B cell (primary cell): ENCODE measurements at regions not wholly inside any gene's neighbourhood (a gene's known extent, or its start where the extent isn't known, plus 50 kb on each side); places are given as distances from the start of the nearest gene placed in this dataset.

Source experiments
- ATAC-seq: fragments of 200-7000 bp; cut with Tn5 transposase; one replicate; pipeline ENCODE4 v1.10.0; 2021; ENCODE audit warnings: low read depth, mild to moderate bottlenecking, moderate number of reproducible peaks, moderate library complexity
- CTCF ChIA-PET: fragments of 350-600 bp; sonication (Branson Sonifier 250); formaldehyde crosslinking; loops from one replicate; lab custom pipeline; 2021; ENCODE audit warnings: antibody characterized with exemption, inconsistent platforms; lab: Charles Lee
- POLR2A ChIA-PET: fragments of 350-600 bp; sonication (Branson Sonifier 250); formaldehyde crosslinking; loops from one replicate; lab custom pipeline; 2021; ENCODE audit warnings: antibody characterized with exemption; lab: Charles Lee
- DNase-seq: peaks from one replicate; pipeline ENCODE4 v3.0.0; 2013
- H2AFZ ChIP-seq: 2 replicates; pipeline ENCODE4 v1.6.1; 2012; ENCODE audit warnings: mild to moderate bottlenecking, low read depth, low read length; ENCODE audit not compliant: insufficient read depth, poor library complexity, severe bottlenecking
- H3K27ac ChIP-seq, 2 donors: 1 replicate in 1 of 2; 2 replicates in 1 of 2; pipeline ENCODE4 v1.5.1; 2012 to 2013; ENCODE audit warnings: low read length in 2 of 2, mild to moderate bottlenecking in 2 of 2, moderate library complexity in 1 of 2
- H3K27me3 ChIP-seq, 4 experiments: fragments of 200-600 bp in 1 of 4; sonication (generic) in 1 of 4; replicated peaks in 1 of 4; 1 replicate in 2 of 4; 2 replicates in 2 of 4; pipeline versions ENCODE4 v1.6.1 to v1.7.0; 2013 to 2016; ENCODE audit warnings: low read length in 3 of 4, mild to moderate bottlenecking in 2 of 4, mixed read lengths in 1 of 4, moderate library complexity in 1 of 4; ENCODE audit not compliant: insufficient read depth in 4 of 4, control insufficient read depth in 3 of 4; ENCODE audit errors: control extremely low read depth in 1 of 4
- H3K36me3 ChIP-seq, 2 experiments: replicated peaks in 1 of 2; 1 replicate in 1 of 2; 2 replicates in 1 of 2; pipeline versions ENCODE4 v1.6.1 to v1.7.1; 2013; ENCODE audit warnings: low read length in 1 of 2; ENCODE audit not compliant: insufficient read depth in 2 of 2, control insufficient read depth in 1 of 2; ENCODE audit errors: control extremely low read depth in 1 of 2, extremely low read depth in 1 of 2
- H3K4me1 ChIP-seq, 2 donors: fragments of 200-600 bp in 1 of 2; sonication (generic) in 1 of 2; 1 replicate in 1 of 2; 2 replicates in 1 of 2; pipeline versions ENCODE4 v1.5.1 to v1.6.1; 2013 to 2017; ENCODE audit warnings: low read length in 2 of 2; ENCODE audit not compliant: control insufficient read depth in 2 of 2, insufficient read depth in 2 of 2
- H3K4me2 ChIP-seq: replicated peaks from 2 replicates; pipeline ENCODE3; 2012; ENCODE audit warnings: mild to moderate bottlenecking, low read depth, low read length; ENCODE audit not compliant: poor library complexity, severe bottlenecking
- H3K4me3 ChIP-seq, 5 experiments: fragments of 200-600 bp in 1 of 5; sonication (generic) in 1 of 5; 1 replicate in 3 of 5; 2 replicates in 2 of 5; pipeline versions ENCODE4 v1.5.1 to v1.7.0; 2011 to 2016; ENCODE audit warnings: low read length in 4 of 5, mild to moderate bottlenecking in 4 of 5, low read depth in 2 of 5, control low read depth in 1 of 5, moderate library complexity in 1 of 5; ENCODE audit not compliant: insufficient read depth in 1 of 5; ENCODE audit errors: control extremely low read depth in 1 of 5, extremely low read depth in 1 of 5
- H3K79me2 ChIP-seq: fragments of 200-600 bp; sonication (generic); one replicate; pipeline ENCODE4 v1.6.0; 2016; ENCODE audit warnings: low read length; ENCODE audit not compliant: control insufficient read depth, insufficient read depth
- H3K9ac ChIP-seq: fragments of 200-600 bp; sonication (generic); 2 replicates; pipeline ENCODE4 v1.6.1; 2017; ENCODE audit warnings: mild to moderate bottlenecking, low read length, moderate library complexity
- H3K9me3 ChIP-seq, 3 donors: one replicate each; pipeline versions ENCODE4 v1.6.1 to v1.7.1; 2013; ENCODE audit warnings: low read length in 2 of 3; ENCODE audit not compliant: control insufficient read depth in 2 of 3, insufficient read depth in 1 of 3; ENCODE audit errors: control extremely low read depth in 1 of 3
- H4K20me1 ChIP-seq: 2 replicates; pipeline ENCODE4 v1.6.0; 2012; ENCODE audit warnings: mild to moderate bottlenecking, low read length; ENCODE audit not compliant: insufficient read depth, control insufficient read depth, poor library complexity, severe bottlenecking
- H3K27ac Mint-ChIP-seq: one replicate; pipeline ENCODE4 v1.8.0; 2021; ENCODE audit warnings: mixed read lengths
- H3K27me3 Mint-ChIP-seq: one replicate; pipeline ENCODE4 v1.8.0; 2021; ENCODE audit warnings: mixed read lengths
- H3K4me1 Mint-ChIP-seq: one replicate; pipeline ENCODE4 v1.8.0; 2021; ENCODE audit warnings: mixed read lengths
- H3K4me3 Mint-ChIP-seq: one replicate; pipeline ENCODE4 v1.8.0; 2021; ENCODE audit warnings: mixed read lengths
- H3K9me3 Mint-ChIP-seq: one replicate; pipeline ENCODE4 v1.8.0; 2022; ENCODE audit warnings: mixed read lengths; ENCODE audit not compliant: insufficient read depth
- CTCF ChIP-seq: fragments of 200-600 bp; IDR thresholded peaks from one replicate; pipeline ENCODE4 v1.8.0; 2022; ENCODE audit warnings: antibody characterized with exemption, mild to moderate bottlenecking
- EZH2 ChIP-seq: IDR thresholded peaks from 2 replicates; pipeline ENCODE4 v1.6.1; 2012; ENCODE audit warnings: borderline replicate concordance, low read depth, mild to moderate bottlenecking, moderate library complexity, low read length; ENCODE audit not compliant: insufficient read depth, poor library complexity, severe bottlenecking
- WGBS: methylation state at CpG from one replicate; pipeline ENCODE4 v1.1.5; 2013; ENCODE audit warnings: missing lambda C conversion rate; ENCODE audit not compliant: insufficient coverage; 5-methylcytosine and 5-hydroxymethylcytosine counted together
- intact Hi-C: fragments of 100-400 bp; cut with micrococcal nuclease; formaldehyde crosslinking; loops from one replicate; pipeline ENCODE4 v1.10.0; 2022

GRCh38 chr3:22269831-22270230 lies 518.8 kb upstream of the ZNF385D start:
- ChIA-PET CTCF (interaction anchor here (0.7 kb wide), 1 partner anchor 43 kb away, joined by 3 read pairs; no protein-coding TSS in a partner anchor), POLR2A (no interaction called here)
- H3K4me1 Mint-ChIP-seq: no peaks in the 10 kb centered on the region
- no peak overlapping the region for H3K27ac Mint-ChIP-seq
- Histone ChIP-seq H3K4me2 (no peak overlapping the region), H3K9me3 (no peaks in the 10 kb centered on the region), H3K4me3 (no peak overlapping the region), H3K27me3 (no peaks in the 10 kb centered on the region), H3K36me3 (no peaks in the 10 kb centered on the region), H3K27ac (no peak overlapping the region), H4K20me1 (no peaks in the 10 kb centered on the region), H3K79me2 (no peaks in the 10 kb centered on the region), H3K9ac (no peak overlapping the region), H3K4me1 (no peaks in the 10 kb centered on the region), H2AFZ (no peak overlapping the region)
- WGBS: 100% methylated on average over 1 of the region's 2 CpGs
- no peaks in the 10 kb centered on the region for H3K27me3 Mint-ChIP-seq
- no peaks in the 10 kb centered on the region for H3K9me3 Mint-ChIP-seq
- no peak for TF ChIP-seq EZH2
- no peak for TF ChIP-seq CTCF
- no peak overlapping the region for H3K4me3 Mint-ChIP-seq
- DNase-seq (no peak), ATAC-seq (no peak)
- intact Hi-C loops: no loop called here

GRCh38 chr3:22276351-22276750 lies 525.3 kb upstream of the ZNF385D start:
- Histone ChIP-seq H2AFZ (no peak overlapping the region), H3K79me2 (no peaks in the 10 kb centered on the region), H3K9me3 (no peaks in the 10 kb centered on the region), H4K20me1 (no peaks in the 10 kb centered on the region), H3K36me3 (no peaks in the 10 kb centered on the region), H3K27me3 (no peaks in the 10 kb centered on the region), H3K4me3 (no peak overlapping the region), H3K4me1 (no peaks in the 10 kb centered on the region), H3K4me2 (no peak overlapping the region), H3K9ac (no peak overlapping the region), H3K27ac (no peak overlapping the region)
- no peak overlapping the region for H3K27ac Mint-ChIP-seq
- ChIA-PET POLR2A (no interaction called here), CTCF (no interaction called here)
- intact Hi-C loops: no loop called here
- no peaks in the 10 kb centered on the region for H3K27me3 Mint-ChIP-seq
- no peaks in the 10 kb centered on the region for H3K9me3 Mint-ChIP-seq
- no peak for TF ChIP-seq CTCF
- no peak for TF ChIP-seq EZH2
- no peak for DNase-seq
- H3K4me1 Mint-ChIP-seq: no peaks in the 10 kb centered on the region
- H3K4me3 Mint-ChIP-seq: no peak overlapping the region
- no peak for ATAC-seq
- no CpG with 5 or more reads among the region's 2 CpGs for WGBS
